ENCODE measurements at regions not wholly inside any gene's neighbourhood (a gene's known extent, or its start where the extent isn't known, plus 50 kb on each side); places are given as distances from the start of the nearest gene placed in this dataset.

- Histone ChIP-seq H3K36me3 (ENCODE audit: control insufficient read depth, insufficient read depth, low read length) (no peaks in the 10 kb centered on the region), H3K4me3 (ENCODE audit: low read depth, low read length) (no peak overlapping the region), H3K27me3 (ENCODE audit: control insufficient read depth, insufficient read depth, low read length) (no peaks in the 10 kb centered on the region)
- TF ChIP-seq CTCF (IDR thresholded peaks at IDR 0.05; ENCODE audit: insufficient read depth, low read depth, low read length), result no peak
- POLR2A ChIA-PET, result no interaction called here
- CTCF ChIA-PET, result no interaction called here
- no peak for DNase-seq (ENCODE audit: low read depth)
These were observed 326.6 kb downstream of the LRIG3 start for GRCh38 chr12:58593557-58594304.

DNA sequence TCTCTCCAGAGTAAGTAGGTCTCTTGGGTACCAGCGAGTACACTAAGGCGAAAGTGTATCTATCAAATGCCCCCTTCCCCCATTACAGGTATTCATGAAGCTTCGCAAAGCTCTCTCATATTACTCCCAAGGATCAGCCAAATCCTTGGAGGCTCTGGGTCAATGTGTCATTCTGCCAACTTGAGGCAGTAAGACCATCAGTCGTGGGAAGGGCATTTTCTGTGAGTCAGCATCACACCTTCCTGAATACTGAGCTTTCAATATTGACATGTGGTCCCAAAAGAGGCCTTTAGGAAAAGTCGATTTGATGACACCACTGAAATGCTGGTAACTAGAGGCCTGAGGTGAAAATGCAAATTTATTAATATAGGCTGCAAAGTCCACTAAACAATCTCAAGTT lies 323.9 kb downstream of the LRIG3 start:
- TF ChIP-seq CTCF (IDR thresholded peaks at IDR 0.05; ENCODE audit: insufficient read depth, low read depth, low read length), result no peak
- Histone ChIP-seq H3K36me3 (ENCODE audit: control insufficient read depth, insufficient read depth, low read length) (no peaks in the 10 kb centered on the region), H3K27me3 (ENCODE audit: control insufficient read depth, insufficient read depth, low read length) (no peaks in the 10 kb centered on the region), H3K4me3 (ENCODE audit: low read depth, low read length) (no peak overlapping the region)
- ChIA-PET CTCF (no interaction called here), POLR2A (interaction anchor here (0.6 kb wide), 1 partner anchor 173 kb away, joined by 5 read pairs; no protein-coding TSS in a partner anchor)
- DNase-seq (ENCODE audit: low read depth), result no peak

DNA sequence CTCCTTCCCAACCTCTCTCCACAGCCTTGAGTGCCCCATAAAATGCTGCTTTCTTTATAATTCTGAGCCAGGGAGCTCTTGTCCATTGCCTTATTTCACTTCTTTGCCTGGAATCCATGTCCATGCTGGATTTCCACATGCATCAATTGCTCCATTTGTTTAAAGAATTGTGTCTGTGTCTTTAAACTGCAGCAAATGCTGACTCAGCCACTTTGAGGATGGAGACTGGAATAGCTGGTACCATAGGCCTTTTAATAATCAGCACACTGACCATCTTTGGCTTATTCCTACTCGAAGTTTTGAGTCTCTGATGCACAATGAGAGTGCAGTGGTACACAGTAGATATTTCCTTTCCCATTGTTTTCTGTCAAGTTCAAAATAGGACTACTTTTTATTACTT lies 318.8 kb downstream of the LRIG3 start:
- Histone ChIP-seq H3K27me3 (ENCODE audit: control insufficient read depth, insufficient read depth, low read length) (no peaks in the 10 kb centered on the region), H3K36me3 (ENCODE audit: control insufficient read depth, insufficient read depth, low read length) (no peaks in the 10 kb centered on the region), H3K4me3 (ENCODE audit: low read depth, low read length) (no peak overlapping the region)
- CTCF ChIA-PET, result interaction anchor here (0.6 to 1.9 kb wide), 3 partner anchors 13 to 60 kb away, joined by 3 to 4 read pairs (median 3); no protein-coding TSS in a partner anchor
- no peak for TF ChIP-seq CTCF (IDR thresholded peaks at IDR 0.05; ENCODE audit: insufficient read depth, low read depth, low read length)
- no peak for DNase-seq (ENCODE audit: low read depth)
- POLR2A ChIA-PET, result no interaction called here

GRCh38 chr12:58602179-58602578 lies 318.1 kb downstream of the LRIG3 start:
- TF ChIP-seq CTCF (IDR thresholded peaks at IDR 0.05; ENCODE audit: insufficient read depth, low read depth, low read length), result no peak
- POLR2A ChIA-PET, result no interaction called here
- no peak for DNase-seq (ENCODE audit: low read depth)
- no peaks in the 10 kb centered on the region for H3K36me3 ChIP-seq (ENCODE audit: control insufficient read depth, insufficient read depth, low read length)
- CTCF ChIA-PET, result interaction anchor here (0.7 to 1.9 kb wide), 2 partner anchors 61 to 101 kb away, joined by 3 to 4 read pairs; no protein-coding TSS in a partner anchor
- no peaks in the 10 kb centered on the region for H3K27me3 ChIP-seq (ENCODE audit: control insufficient read depth, insufficient read depth, low read length)
- no peak overlapping the region for H3K4me3 ChIP-seq (ENCODE audit: low read depth, low read length)

DNA sequence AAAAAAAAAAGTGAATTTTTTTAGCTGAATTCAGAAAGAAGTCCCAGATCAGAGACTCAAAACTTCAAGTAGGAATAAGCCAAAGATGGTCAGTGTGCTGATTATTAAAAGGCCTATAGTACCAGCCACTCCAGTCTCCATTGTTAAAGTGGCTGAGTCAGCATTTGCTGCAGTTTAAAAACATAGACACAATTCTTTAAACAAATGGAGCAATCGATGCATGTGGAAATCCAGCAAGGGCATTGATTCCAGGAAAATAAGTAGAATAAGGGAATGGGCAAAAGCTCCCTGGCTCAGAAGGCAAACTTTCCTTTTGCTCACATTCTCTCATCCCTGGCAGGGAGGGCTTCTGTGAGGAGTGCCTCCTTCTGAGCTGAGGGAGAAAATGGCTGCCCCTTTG lies 317.6 kb downstream of the LRIG3 start:
- ChIA-PET POLR2A (no interaction called here), CTCF (interaction anchor here (0.7 to 1.9 kb wide), 2 partner anchors 62 to 101 kb away, joined by 3 to 4 read pairs; no protein-coding TSS in a partner anchor)
- no peaks in the 10 kb centered on the region for H3K27me3 ChIP-seq (ENCODE audit: control insufficient read depth, insufficient read depth, low read length)
- no peak for TF ChIP-seq CTCF (IDR thresholded peaks at IDR 0.05; ENCODE audit: insufficient read depth, low read depth, low read length)
- no peak overlapping the region for H3K4me3 ChIP-seq (ENCODE audit: low read depth, low read length)
- no peaks in the 10 kb centered on the region for H3K36me3 ChIP-seq (ENCODE audit: control insufficient read depth, insufficient read depth, low read length)
- no peak for DNase-seq (ENCODE audit: low read depth)
